H1 (cell line): ENCODE measurements at regions not wholly inside any gene's neighbourhood (a gene's known extent, or its start where the extent isn't known, plus 50 kb on each side); places are given as distances from the start of the nearest gene placed in this dataset.

Experiments used
- ATF2 ChIP-seq: IDR thresholded peaks from 2 replicates; pipeline ENCODE4 v1.6.1; 2012; ENCODE audit warnings: low read length, inconsistent platforms
- CHD7 ChIP-seq: fragments of 300-600 bp; sonication (generic); IDR thresholded peaks from 2 replicates; pipeline ENCODE4 v1.7.1; 2012; ENCODE audit warnings: low read length, moderate library complexity, mild to moderate bottlenecking, inconsistent platforms; ENCODE audit not compliant: insufficient replicate concordance
- CREB1 ChIP-seq: IDR thresholded peaks from 2 replicates; pipeline ENCODE4 v1.6.1; 2012; ENCODE audit warnings: inconsistent platforms
- EP300 ChIP-seq, 2 experiments: IDR thresholded peaks; 1 replicate in 1 of 2; 2 replicates in 1 of 2; pipeline ENCODE4 v1.6.1; 2011 to 2012; ENCODE audit warnings: low read depth in 2 of 2, low read length in 2 of 2, mild to moderate bottlenecking in 2 of 2, borderline replicate concordance in 1 of 2, inconsistent platforms in 1 of 2, moderate library complexity in 1 of 2
- JUN ChIP-seq: IDR thresholded peaks from 2 replicates; pipeline ENCODE4 v1.6.1; 2011; ENCODE audit warnings: low read depth, mild to moderate bottlenecking, improper control_type of control experiment, low read length
- JUND ChIP-seq: IDR thresholded peaks from 2 replicates; pipeline ENCODE4 v1.6.1; 2011; ENCODE audit warnings: mild to moderate bottlenecking, improper control_type of control experiment, low read length
- PHF8 ChIP-seq: fragments of 200-600 bp; sonication (generic); conservative IDR thresholded peaks from 2 replicates; pipeline ENCODE4 v1.7.1; 2012; ENCODE audit warnings: low read depth, mild to moderate bottlenecking, inconsistent platforms, low read length, moderate library complexity
- POLR2AphosphoS5 ChIP-seq: IDR thresholded peaks from 2 replicates; pipeline ENCODE4 v1.6.1; 2011; ENCODE audit warnings: low read depth, low read length
- SIX5 ChIP-seq: IDR thresholded peaks from 2 replicates; pipeline ENCODE4 v1.6.1; 2011; ENCODE audit warnings: mild to moderate bottlenecking, low read depth, low read length

- TF ChIP-seq CHD7 (no peak), PHF8 (no peak), CREB1 (peak; percentile 19; the same call in 1 of the 2 replicates), JUND (no peak), ATF2 (0 out of 2 replicates have a peak, but pooled peaks have one; percentile 16), SIX5 (no peak), POLR2AphosphoS5 (no peak; the same call in 1 of the 2 replicates), JUN (0 out of 2 replicates have a peak, but pooled peaks have one; percentile 42), EP300 (IDR thresholded peaks at IDR 0.05; ENCODE audit: borderline replicate concordance in 1 of 2, low read depth in 2 of 2, low read length in 2 of 2) (peak in 1 of 2 experiments; percentile 5; a peak in 1 of 3 replicates)
These were observed 54.0 kb downstream of the NCOR2 start (continued) for GRCh38 chr12:124513297-124513867.
